Parathyroid adenoma (tissue), 2 donors: ENCODE measurements at regions not wholly inside any gene's neighbourhood (a gene's known extent, or its start where the extent isn't known, plus 50 kb on each side); places are given as distances from the start of the nearest gene placed in this dataset.

Experiments
- H2AFZ ChIP-seq: fragments of 300-600 bp; sonication (generic); one replicate; pipeline ENCODE4 v1.7.0; 2017; ENCODE audit warnings: antibody characterized with exemption, mild to moderate bottlenecking
- H3K27ac ChIP-seq: fragments of 300-600 bp; sonication (generic); one replicate; pipeline ENCODE4 v1.7.0; 2017
- H3K27me3 ChIP-seq: fragments of 300-600 bp; sonication (generic); one replicate; pipeline ENCODE4 v1.7.0; 2017; ENCODE audit warnings: low read length; ENCODE audit not compliant: control insufficient read depth, insufficient read depth
- H3K36me3 ChIP-seq: fragments of 300-600 bp; sonication (generic); one replicate; pipeline ENCODE4 v1.7.0; 2017; ENCODE audit warnings: low read length; ENCODE audit not compliant: control insufficient read depth, insufficient read depth
- H3K4me1 ChIP-seq: fragments of 300-600 bp; sonication (generic); one replicate; pipeline ENCODE4 v1.7.0; 2017; ENCODE audit warnings: control low read depth
- H3K4me2 ChIP-seq: fragments of 300-600 bp; sonication (generic); one replicate; pipeline ENCODE4 v1.7.0; 2017; ENCODE audit warnings: low read length
- H3K4me3 ChIP-seq: fragments of 300-600 bp; sonication (generic); one replicate; pipeline ENCODE4 v1.7.0; 2017; ENCODE audit warnings: low read depth, low read length
- H3K79me2 ChIP-seq: fragments of 300-600 bp; sonication (generic); one replicate; pipeline ENCODE4 v1.7.0; 2017; ENCODE audit warnings: control low read depth
- H3K9ac ChIP-seq: fragments of 300-600 bp; sonication (generic); one replicate; pipeline ENCODE4 v1.7.0; 2017; ENCODE audit warnings: mild to moderate bottlenecking
- H3K9me3 ChIP-seq: fragments of 300-600 bp; sonication (generic); one replicate; pipeline ENCODE4 v1.7.0; 2017; ENCODE audit warnings: low read length; ENCODE audit not compliant: control insufficient read depth
- TF ChIP-seq, protein P1 (sequence below): fragments of 300-600 bp; sonication (generic); IDR thresholded peaks from one replicate; pipeline ENCODE4 v1.7.0; 2017; ENCODE audit warnings: antibody characterized with exemption, mild to moderate bottlenecking
- donor health status: primary hyperparathyroidism.

DNA sequence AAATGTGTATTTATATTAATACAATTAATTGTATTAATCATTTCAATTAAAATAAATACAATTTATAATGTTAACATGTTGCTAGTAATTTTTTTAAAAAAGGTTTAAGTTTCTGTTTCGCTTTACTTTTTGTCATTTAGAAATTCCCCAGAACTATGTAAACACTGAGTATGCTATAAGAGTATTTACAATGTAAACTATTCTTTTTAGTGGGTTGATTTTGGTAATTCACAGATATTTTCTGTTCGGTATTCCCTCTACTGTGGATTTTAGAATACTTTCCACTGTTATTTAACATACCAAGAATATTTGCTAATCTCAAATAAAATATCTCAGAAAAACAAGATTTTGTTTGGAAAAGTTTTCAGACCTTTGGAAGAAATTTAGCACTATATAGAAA, 1564.4 kb downstream of the EFNA5 start:
- no peak overlapping the region for H3K4me3 ChIP-seq
- TF ChIP-seq, protein P1, sequence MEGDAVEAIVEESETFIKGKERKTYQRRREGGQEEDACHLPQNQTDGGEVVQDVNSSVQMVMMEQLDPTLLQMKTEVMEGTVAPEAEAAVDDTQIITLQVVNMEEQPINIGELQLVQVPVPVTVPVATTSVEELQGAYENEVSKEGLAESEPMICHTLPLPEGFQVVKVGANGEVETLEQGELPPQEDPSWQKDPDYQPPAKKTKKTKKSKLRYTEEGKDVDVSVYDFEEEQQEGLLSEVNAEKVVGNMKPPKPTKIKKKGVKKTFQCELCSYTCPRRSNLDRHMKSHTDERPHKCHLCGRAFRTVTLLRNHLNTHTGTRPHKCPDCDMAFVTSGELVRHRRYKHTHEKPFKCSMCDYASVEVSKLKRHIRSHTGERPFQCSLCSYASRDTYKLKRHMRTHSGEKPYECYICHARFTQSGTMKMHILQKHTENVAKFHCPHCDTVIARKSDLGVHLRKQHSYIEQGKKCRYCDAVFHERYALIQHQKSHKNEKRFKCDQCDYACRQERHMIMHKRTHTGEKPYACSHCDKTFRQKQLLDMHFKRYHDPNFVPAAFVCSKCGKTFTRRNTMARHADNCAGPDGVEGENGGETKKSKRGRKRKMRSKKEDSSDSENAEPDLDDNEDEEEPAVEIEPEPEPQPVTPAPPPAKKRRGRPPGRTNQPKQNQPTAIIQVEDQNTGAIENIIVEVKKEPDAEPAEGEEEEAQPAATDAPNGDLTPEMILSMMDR, result no peak
- H3K9ac ChIP-seq, result no peak overlapping the region
- H3K9me3 ChIP-seq, result no peaks in the 10 kb centered on the region
- no peak overlapping the region for H3K27ac ChIP-seq
- H3K36me3 ChIP-seq, result no peaks in the 10 kb centered on the region
- no peak overlapping the region for H2AFZ ChIP-seq
- no peaks in the 10 kb centered on the region for H3K79me2 ChIP-seq
- H3K4me2 ChIP-seq, result no peak overlapping the region
- H3K4me1 ChIP-seq, result no peaks in the 10 kb centered on the region
- H3K27me3 ChIP-seq, result no peaks in the 10 kb centered on the region

DNA sequence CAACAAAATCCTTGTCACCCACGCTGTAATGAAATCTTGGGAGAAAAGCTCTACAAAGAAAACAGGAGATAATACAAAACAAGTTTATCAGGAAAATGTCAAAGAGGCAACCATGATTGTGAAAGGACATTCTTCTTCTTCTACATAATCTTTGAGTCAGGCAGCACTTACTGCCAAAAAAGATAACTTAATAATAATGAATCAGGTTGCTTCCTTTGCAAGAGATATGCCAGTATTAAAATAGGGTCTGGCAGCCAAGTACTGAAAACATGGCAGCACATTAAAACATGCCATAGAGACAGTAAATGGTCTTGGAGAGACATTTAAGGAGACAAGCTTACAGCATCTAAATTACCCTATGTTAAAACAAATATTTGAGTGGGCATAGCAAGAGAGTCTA, 1573.4 kb downstream of the EFNA5 start:
- Histone ChIP-seq H3K36me3 (no peaks in the 10 kb centered on the region), H3K4me1 (no peaks in the 10 kb centered on the region)

DNA sequence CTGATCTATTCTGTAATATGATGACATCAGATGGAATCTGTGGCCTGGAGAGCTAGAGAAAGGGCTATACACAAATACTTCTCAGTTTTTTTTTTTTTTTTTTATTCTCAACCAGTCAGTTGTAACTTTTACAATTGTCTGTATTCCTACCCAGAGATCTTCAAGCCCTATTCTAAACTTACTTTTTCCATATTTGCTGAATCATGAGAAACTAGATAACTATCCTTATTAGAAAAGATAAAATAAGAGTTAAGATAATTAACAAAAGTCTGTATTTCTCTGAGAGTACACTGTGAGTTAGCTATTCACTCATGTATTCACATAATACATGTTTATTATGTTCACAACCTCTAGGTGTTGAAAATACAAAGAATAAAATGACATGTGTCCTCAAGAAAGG, 1575.9 kb downstream of the EFNA5 start:
- Histone ChIP-seq H3K4me3 (no peak overlapping the region), H2AFZ (no peak overlapping the region), H3K4me1 (no peaks in the 10 kb centered on the region), H3K9ac (no peak overlapping the region), H3K27ac (no peak overlapping the region), H3K9me3 (no peaks in the 10 kb centered on the region), H3K79me2 (no peaks in the 10 kb centered on the region), H3K27me3 (no peaks in the 10 kb centered on the region), H3K4me2 (no peak overlapping the region), H3K36me3 (no peaks in the 10 kb centered on the region)
- TF ChIP-seq, protein P1, result no peak

More for the DNA sequence above, 1573.4 kb downstream of the EFNA5 start:
- H3K79me2 ChIP-seq, result no peaks in the 10 kb centered on the region
- H2AFZ ChIP-seq, result no peak overlapping the region
- H3K4me3 ChIP-seq, result no peak overlapping the region
- no peaks in the 10 kb centered on the region for H3K27me3 ChIP-seq
- no peak overlapping the region for H3K27ac ChIP-seq
- no peak overlapping the region for H3K4me2 ChIP-seq
- TF ChIP-seq, protein P1, result no peak
- H3K9ac ChIP-seq, result no peak overlapping the region
- H3K9me3 ChIP-seq, result no peaks in the 10 kb centered on the region

DNA sequence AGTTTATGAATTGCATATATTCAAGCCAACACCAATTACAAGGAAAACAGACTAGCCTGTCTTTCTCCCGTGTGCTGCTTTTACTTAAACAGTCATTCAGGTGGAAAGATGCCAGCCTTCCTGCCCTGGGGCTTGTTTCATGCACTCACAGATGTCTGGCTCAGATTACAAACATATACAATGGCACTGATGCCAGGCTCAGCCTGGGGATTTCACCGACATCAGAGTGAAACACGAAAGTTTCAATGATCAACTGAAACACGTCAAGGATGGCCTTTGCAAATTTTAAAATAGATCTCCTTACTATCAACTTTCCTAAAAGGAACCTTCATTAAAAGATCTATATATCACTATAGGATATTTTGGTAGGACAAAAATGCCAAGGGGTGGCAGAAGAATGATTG, 1576.5 kb downstream of the EFNA5 start:
- Histone ChIP-seq H3K79me2 (no peaks in the 10 kb centered on the region), H3K4me3 (no peak overlapping the region), H3K36me3 (no peaks in the 10 kb centered on the region), H3K4me1 (no peaks in the 10 kb centered on the region), H2AFZ (no peak overlapping the region), H3K9ac (no peak overlapping the region), H3K9me3 (no peaks in the 10 kb centered on the region), H3K4me2 (no peak overlapping the region), H3K27ac (no peak overlapping the region), H3K27me3 (no peaks in the 10 kb centered on the region)
- TF ChIP-seq, protein P1, result no peak

DNA sequence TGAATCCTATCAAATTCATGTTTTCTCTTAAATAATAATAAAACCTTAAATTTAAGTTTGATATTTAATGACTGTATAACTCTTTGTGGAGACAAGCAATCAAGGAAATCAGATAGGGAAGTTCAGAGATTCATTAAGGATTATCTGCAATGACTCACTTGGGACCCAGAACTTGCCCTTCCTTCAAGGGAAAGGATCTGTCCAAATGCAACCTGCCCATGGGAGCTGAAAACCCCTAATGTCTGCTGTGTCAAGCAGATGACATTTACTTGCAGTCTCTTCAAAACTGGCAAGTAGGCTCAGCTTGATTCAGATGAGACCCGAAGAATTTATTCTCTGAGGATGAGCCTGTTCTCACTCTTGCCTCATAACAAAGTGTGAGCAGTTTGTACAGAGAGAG, 1577.6 kb downstream of the EFNA5 start:
- Histone ChIP-seq H3K4me1 (no peaks in the 10 kb centered on the region), H3K27ac (no peak overlapping the region)
- TF ChIP-seq, protein P1, result no peak

More for the DNA sequence above, 1577.6 kb downstream of the EFNA5 start:
- H3K9me3 ChIP-seq, result no peaks in the 10 kb centered on the region
- H3K4me2 ChIP-seq, result no peak overlapping the region
- no peaks in the 10 kb centered on the region for H3K27me3 ChIP-seq
- H3K9ac ChIP-seq, result no peak overlapping the region
- no peak overlapping the region for H2AFZ ChIP-seq
- no peaks in the 10 kb centered on the region for H3K36me3 ChIP-seq
- H3K4me3 ChIP-seq, result no peak overlapping the region
- no peaks in the 10 kb centered on the region for H3K79me2 ChIP-seq
